H1 (cell line): ENCODE measurements at regions not wholly inside any gene's neighbourhood (a gene's known extent, or its start where the extent isn't known, plus 50 kb on each side); places are given as distances from the start of the nearest gene placed in this dataset.

Experiments used
- CTCF ChIA-PET: fragments of 300-600 bp; sonication (Branson Sonifier 250); formaldehyde crosslinking; loops from one replicate; lab custom pipeline; 2021; ENCODE audit not compliant: partially characterized antibody; lab: Charles Lee
- POLR2A ChIA-PET: fragments of 300-600 bp; sonication (Branson Sonifier 250); formaldehyde crosslinking; loops from one replicate; lab custom pipeline; 2021; ENCODE audit warnings: inconsistent platforms; ENCODE audit not compliant: partially characterized antibody; lab: Charles Lee
- DNase-seq, 2 experiments: peaks; one replicate each; pipeline versions ENCODE4 v3.0.0 to v3.0.0-alpha.2; 2010 to 2022; ENCODE audit warnings: low spot score in 2 of 2, low read depth in 1 of 2, mixed read lengths in 1 of 2
- FAIRE-seq: peaks from 2 replicates; lab custom pipeline; 2011; peaks lifted over from hg19 to GRCh38; lab: Jason Lieb, UNC
- H2AFZ ChIP-seq: 2 replicates; pipeline ENCODE4 v1.8.1; 2012; ENCODE audit warnings: low read length, inconsistent platforms
- H2AK5ac ChIP-seq: 2 replicates; pipeline ENCODE4 v1.6.1; 2013; ENCODE audit warnings: low read depth, low read length
- H2BK120ac ChIP-seq: replicated peaks from 2 replicates; pipeline ENCODE3; 2013; ENCODE audit warnings: low read depth, low read length, inconsistent platforms
- H2BK12ac ChIP-seq: 2 replicates; pipeline ENCODE4 v1.6.1; 2013; ENCODE audit warnings: low read depth, low read length
- H2BK15ac ChIP-seq: 2 replicates; pipeline ENCODE4 v1.6.1; 2013; ENCODE audit warnings: low read length
- H2BK20ac ChIP-seq: 2 replicates; pipeline ENCODE4 v1.6.1; 2013; ENCODE audit warnings: low read length
- H2BK5ac ChIP-seq: 2 replicates; pipeline ENCODE4 v1.6.1; 2013; ENCODE audit warnings: low read depth, low read length
- H3K14ac ChIP-seq: 2 replicates; pipeline ENCODE4 v1.6.1; 2013; ENCODE audit warnings: inconsistent platforms; ENCODE audit not compliant: insufficient read length
- H3K18ac ChIP-seq: 2 replicates; pipeline ENCODE4 v1.6.1; 2013; ENCODE audit warnings: low read length; ENCODE audit errors: extremely low read depth
- H3K23ac ChIP-seq: 2 replicates; pipeline ENCODE4 v1.6.1; 2013; ENCODE audit warnings: inconsistent platforms; ENCODE audit not compliant: insufficient read length
- H3K23me2 ChIP-seq: 2 replicates; pipeline ENCODE4 v1.6.1; 2013; ENCODE audit warnings: low read depth, low read length
- H3K27ac ChIP-seq: 2 replicates; pipeline ENCODE4 v1.6.1; 2011; ENCODE audit warnings: low read depth, low read length, inconsistent platforms
- H3K27me3 ChIP-seq, 4 experiments: replicated peaks in 1 of 4; 1 replicate in 1 of 4; 2 replicates in 3 of 4; pipeline versions ENCODE4 v1.6.1 to v1.8.1; 2011 to 2013; ENCODE audit warnings: low read length in 3 of 4, mild to moderate bottlenecking in 3 of 4, inconsistent platforms in 2 of 4, mixed read lengths in 2 of 4, moderate library complexity in 1 of 4; ENCODE audit not compliant: control insufficient read depth in 3 of 4, insufficient read depth in 3 of 4; ENCODE audit errors: extremely low read depth in 1 of 4
- H3K36me3 ChIP-seq, 4 experiments: 2 replicates each; pipeline versions ENCODE4 v1.6.1 to v1.8.1; 2011 to 2013; ENCODE audit warnings: mild to moderate bottlenecking in 4 of 4, low read length in 3 of 4, moderate library complexity in 2 of 4, control low read depth in 1 of 4, inconsistent platforms in 1 of 4; ENCODE audit not compliant: insufficient read depth in 4 of 4, control insufficient read depth in 2 of 4
- H3K4ac ChIP-seq: replicated peaks from 2 replicates; pipeline ENCODE3; 2013; ENCODE audit warnings: low read length, low read depth, mixed read lengths, inconsistent platforms; ENCODE audit not compliant: insufficient read length
- H3K4me1 ChIP-seq, 4 experiments: replicated peaks in 1 of 4; 1 replicate in 1 of 4; 2 replicates in 3 of 4; pipeline versions ENCODE4 v1.6.1 to v1.8.1; 2011 to 2013; ENCODE audit warnings: low read length in 3 of 4, inconsistent platforms in 2 of 4, mixed read lengths in 1 of 4; ENCODE audit not compliant: insufficient read depth in 4 of 4, control insufficient read depth in 3 of 4
- H3K4me2 ChIP-seq, 2 experiments: 2 replicates each; pipeline versions ENCODE4 v1.6.1 to v1.8.1; 2011 to 2013; ENCODE audit warnings: low read depth in 2 of 2, low read length in 2 of 2, control low read depth in 1 of 2, inconsistent platforms in 1 of 2, mild to moderate bottlenecking in 1 of 2; ENCODE audit not compliant: insufficient read depth in 1 of 2
- H3K4me3 ChIP-seq, 4 experiments: fragments of 200-600, 300-600 bp in 1 of 4; sonication (generic), shearing (Covaris generic), sonication (Bioruptor Twin) in 1 of 4; 2 replicates each; pipeline versions ENCODE4 v1.5.1 to v1.8.1; 2011 to 2016; ENCODE audit warnings: low read length in 4 of 4, low read depth in 3 of 4, control low read depth in 2 of 4, inconsistent platforms in 2 of 4, mild to moderate bottlenecking in 2 of 4, mixed read lengths in 1 of 4, moderate library complexity in 1 of 4; ENCODE audit not compliant: insufficient read depth in 2 of 4; ENCODE audit errors: extremely low read depth in 1 of 4
- H3K56ac ChIP-seq: replicated peaks from 2 replicates; pipeline ENCODE3; 2013; ENCODE audit warnings: low read depth, mild to moderate bottlenecking, mixed read lengths, low read length, inconsistent platforms; ENCODE audit not compliant: insufficient read length
- H3K79me1 ChIP-seq: 2 replicates; pipeline ENCODE4 v1.6.1; 2013; ENCODE audit warnings: low read depth, low read length, control low read depth
- H3K79me2 ChIP-seq, 2 experiments: 2 replicates each; pipeline versions ENCODE4 v1.6.1 to v1.8.1; 2012 to 2013; ENCODE audit warnings: low read length in 2 of 2, mild to moderate bottlenecking in 2 of 2, inconsistent platforms in 1 of 2; ENCODE audit not compliant: insufficient read depth in 2 of 2, control insufficient read depth in 1 of 2
- H3K9ac ChIP-seq, 4 experiments: replicated peaks in 1 of 4; 1 replicate in 1 of 4; 2 replicates in 3 of 4; pipeline versions ENCODE4 v1.6.1 to v1.8.1; 2011 to 2013; ENCODE audit warnings: low read depth in 3 of 4, low read length in 3 of 4, control low read depth in 2 of 4, mild to moderate bottlenecking in 2 of 4, moderate library complexity in 2 of 4, inconsistent platforms in 1 of 4; ENCODE audit errors: extremely low read depth in 1 of 4
- H3K9me3 ChIP-seq, 2 experiments: 2 replicates each; pipeline versions ENCODE4 v1.6.1 to v1.8.1; 2012 to 2013; ENCODE audit warnings: mild to moderate bottlenecking in 2 of 2, moderate library complexity in 2 of 2, control low read depth in 1 of 2, inconsistent platforms in 1 of 2, low read depth in 1 of 2, low read length in 1 of 2, mixed read lengths in 1 of 2; ENCODE audit not compliant: insufficient read depth in 2 of 2
- H4K20me1 ChIP-seq, 2 experiments: replicated peaks in 1 of 2; 2 replicates each; pipeline versions ENCODE3 to v1.8.1; 2011 to 2013; ENCODE audit warnings: inconsistent platforms in 2 of 2, low read length in 2 of 2, mild to moderate bottlenecking in 1 of 2; ENCODE audit not compliant: insufficient read depth in 2 of 2, control insufficient read depth in 1 of 2
- H4K5ac ChIP-seq: 2 replicates; pipeline ENCODE4 v1.6.1; 2013; ENCODE audit warnings: low read length, low read depth, mixed read lengths, inconsistent platforms; ENCODE audit not compliant: insufficient read length
- H4K8ac ChIP-seq: 2 replicates; pipeline ENCODE4 v1.8.0; 2013; ENCODE audit warnings: mild to moderate bottlenecking, moderate library complexity, low read length, inconsistent platforms; ENCODE audit not compliant: insufficient read depth; ENCODE audit errors: extremely low read depth
- H4K91ac ChIP-seq: replicated peaks from 2 replicates; pipeline ENCODE3; 2013; ENCODE audit warnings: low read length, mixed read lengths, inconsistent platforms; ENCODE audit not compliant: insufficient read length
- BCL11A ChIP-seq, 2 experiments: IDR thresholded peaks; one replicate each; pipeline ENCODE4 v1.6.1; 2011; ENCODE audit warnings: low read depth in 2 of 2, low read length in 2 of 2, mild to moderate bottlenecking in 2 of 2
- BRCA1 ChIP-seq: IDR thresholded peaks from 2 replicates; pipeline ENCODE4 v1.6.1; 2012; ENCODE audit warnings: low read depth, low read length, improper control_type of control experiment
- CEBPB ChIP-seq: IDR thresholded peaks from 2 replicates; pipeline ENCODE4 v1.6.1; 2012; ENCODE audit warnings: low read depth, low read length
- CHD2 ChIP-seq: IDR thresholded peaks from 2 replicates; pipeline ENCODE4 v1.6.1; 2012; ENCODE audit warnings: low read length, improper control_type of control experiment
- EP300 ChIP-seq, 2 experiments: IDR thresholded peaks; 1 replicate in 1 of 2; 2 replicates in 1 of 2; pipeline ENCODE4 v1.6.1; 2011 to 2012; ENCODE audit warnings: low read depth in 2 of 2, low read length in 2 of 2, mild to moderate bottlenecking in 2 of 2, borderline replicate concordance in 1 of 2, inconsistent platforms in 1 of 2, moderate library complexity in 1 of 2
- GABPA ChIP-seq: IDR thresholded peaks from 2 replicates; pipeline ENCODE4 v1.6.1; 2011; ENCODE audit warnings: mild to moderate bottlenecking, low read length, moderate library complexity, borderline replicate concordance; ENCODE audit not compliant: insufficient read depth
- HDAC2 ChIP-seq, 2 experiments: fragments of 300-600 bp in 1 of 2; sonication (generic) in 1 of 2; IDR thresholded peaks; 2 replicates each; pipeline ENCODE4 v1.6.1; 2011 to 2012; ENCODE audit warnings: low read depth in 2 of 2, low read length in 2 of 2, mild to moderate bottlenecking in 2 of 2, moderate library complexity in 2 of 2, borderline replicate concordance in 1 of 2, inconsistent platforms in 1 of 2
- MAFK ChIP-seq: IDR thresholded peaks from 2 replicates; pipeline ENCODE4 v1.6.1; 2012; ENCODE audit warnings: low read depth, mild to moderate bottlenecking, improper control_type of control experiment, low read length
- NRF1 ChIP-seq: IDR thresholded peaks from 2 replicates; pipeline ENCODE4 v1.6.1; 2011; ENCODE audit warnings: mild to moderate bottlenecking, low read depth, low read length, improper control_type of control experiment
- POLR2AphosphoS5 ChIP-seq: IDR thresholded peaks from 2 replicates; pipeline ENCODE4 v1.6.1; 2011; ENCODE audit warnings: low read depth, low read length
- SIX5 ChIP-seq: IDR thresholded peaks from 2 replicates; pipeline ENCODE4 v1.6.1; 2011; ENCODE audit warnings: mild to moderate bottlenecking, low read depth, low read length
- TAF1 ChIP-seq: IDR thresholded peaks from 2 replicates; pipeline ENCODE4 v1.6.1; 2011; ENCODE audit warnings: mild to moderate bottlenecking, low read depth, low read length
- TBP ChIP-seq: IDR thresholded peaks from 2 replicates; pipeline ENCODE4 v1.6.1; 2011; ENCODE audit warnings: low read depth, low read length, improper control_type of control experiment
- WGBS, 2 experiments: shearing (Covaris generic) in 1 of 2; methylation state at CpG; one replicate each; pipeline versions ENCODE4 v1.1.6 to v1.1.7; 2013 to 2015; ENCODE audit warnings: low lambda C conversion rate in 2 of 2, mixed read lengths in 2 of 2, inconsistent platforms in 1 of 2, low coverage in 1 of 2, missing lambda C conversion rate in 1 of 2; ENCODE audit not compliant: insufficient replicate concordance in 2 of 2, insufficient coverage in 1 of 2, insufficient read length in 1 of 2; ENCODE audit errors: extremely low coverage in 1 of 2, missing lambda C conversion rate in 1 of 2; 5-methylcytosine and 5-hydroxymethylcytosine counted together

- Histone ChIP-seq H2BK15ac (no peak overlapping the region), H3K9ac (no peak overlapping the region), H3K4me2 (no peak overlapping the region), H3K4me1 (no peaks in the 10 kb centered on the region), H2BK120ac (no peak overlapping the region), H2AFZ (no peak overlapping the region), H4K20me1 (no peaks in the 10 kb centered on the region), H3K27ac (no peak overlapping the region), H3K23me2 (peaks cover 2% of the 10 kb centered on the region; the same call in 1 of the 2 replicates), H3K18ac (no peak overlapping the region), H3K27me3 (no peaks in the 10 kb centered on the region), H4K8ac (no peak overlapping the region), H2BK12ac (no peak overlapping the region), H3K9me3 (no peaks in the 10 kb centered on the region), H3K79me1 (no peaks in the 10 kb centered on the region), H2AK5ac (no peak overlapping the region), H2BK20ac (no peak overlapping the region), H4K5ac (no peak overlapping the region)
- CTCF ChIA-PET, result interaction anchor here (0.9 to 1.8 kb wide), 2 partner anchors 49 to 53 kb away, joined by 3 to 4 read pairs; partner anchors contain the start of gene CPNE4
- POLR2A ChIA-PET, result no interaction called here
- 82% methylated on average over 1 of the region's 1 CpG; no CpG with 5 or more reads in 1 of the 2 experiments for WGBS, 2 experiments
- no peak for TF ChIP-seq CEBPB
- TF ChIP-seq HDAC2 (IDR thresholded peaks at IDR 0.05; ENCODE audit: borderline replicate concordance in 1 of 2, low read depth in 2 of 2, low read length in 2 of 2), result no peak
- TF ChIP-seq POLR2AphosphoS5, result no peak
- TF ChIP-seq TBP, result no peak
- no peak for TF ChIP-seq TAF1
- TF ChIP-seq CHD2, result no peak
- TF ChIP-seq NRF1, result no peak
- no peak for TF ChIP-seq EP300 (IDR thresholded peaks at IDR 0.05; ENCODE audit: borderline replicate concordance in 1 of 2, low read depth in 2 of 2, low read length in 2 of 2)
- no peak for TF ChIP-seq BCL11A (IDR thresholded peaks at IDR 0.05; ENCODE audit: low read depth in 2 of 2, low read length in 2 of 2)
- TF ChIP-seq BRCA1, result no peak
- no peak for TF ChIP-seq SIX5
- no peak for TF ChIP-seq MAFK
- no peak for TF ChIP-seq GABPA
- TF ChIP-seq, all 59 proteins: peak for 0
- Histone ChIP-seq H3K4ac (no peak overlapping the region), H3K36me3 (no peaks in the 10 kb centered on the region), H3K4me3 (no peak overlapping the region), H4K91ac (no peak overlapping the region), H3K23ac (no peak overlapping the region), H3K56ac (no peak overlapping the region), H2BK5ac (no peak overlapping the region), H3K79me2 (no peaks in the 10 kb centered on the region), H3K14ac (no peak overlapping the region)
- FAIRE-seq, result no peak
- DNase-seq, result no peak
These were observed 52.5 kb upstream of the CPNE4 start for GRCh38 chr3:132087356-132087755.
